Suprapubic skin (tissue), 4 donors: ENCODE measurements at regions not wholly inside any gene's neighbourhood (a gene's known extent, or its start where the extent isn't known, plus 50 kb on each side); places are given as distances from the start of the nearest gene placed in this dataset.
"Not testable (repeated sequence)": the region's sequence is repeated elsewhere in the genome, so short reads cannot be mapped to it uniquely, and the experiment has no call there.

ENCODE experiments used
- DNase-seq, 2 donors: peaks; one replicate each; pipeline ENCODE4 v3.0.0-alpha.2; 2019; ENCODE audit warnings: low spot score in 2 of 2
- H3K27ac ChIP-seq: fragments of 200-600 bp; sonication (generic); one replicate; pipeline ENCODE4 v1.5.1; 2019
- H3K27me3 ChIP-seq: fragments of 200-600 bp; sonication (generic); one replicate; pipeline ENCODE4 v1.5.1; 2019
- H3K36me3 ChIP-seq: fragments of 200-600 bp; sonication (generic); one replicate; pipeline ENCODE4 v1.5.1; 2019
- H3K4me1 ChIP-seq: fragments of 200-600 bp; sonication (generic); one replicate; pipeline ENCODE4 v1.5.1; 2019
- H3K4me3 ChIP-seq: fragments of 200-600 bp; sonication (generic); one replicate; pipeline ENCODE4 v1.5.1; 2019; ENCODE audit warnings: mild to moderate bottlenecking
- H3K9me3 ChIP-seq: fragments of 200-600 bp; sonication (generic); one replicate; pipeline ENCODE4 v1.5.1; 2019
- EP300 ChIP-seq: sonication (generic); formaldehyde crosslinking; IDR thresholded peaks from one replicate; pipeline ENCODE4 v1.6.1; 2017; ENCODE audit warnings: antibody characterized with exemption
- POLR2A ChIP-seq, 2 donors: fragments of 450-650 bp; IDR thresholded peaks; one replicate each; pipeline ENCODE4 v1.6.1; 2017; ENCODE audit warnings: antibody characterized with exemption in 2 of 2, mild to moderate bottlenecking in 2 of 2, moderate library complexity in 2 of 2
- POLR2AphosphoS5 ChIP-seq, 3 donors: sonication (generic); formaldehyde crosslinking; IDR thresholded peaks; one replicate each; pipeline ENCODE4 v1.6.1; 2017; ENCODE audit warnings: antibody characterized with exemption in 3 of 3
- WGBS: methylation state at CpG from one replicate; pipeline ENCODE4 v1.1.5; 2018; 5-methylcytosine and 5-hydroxymethylcytosine counted together
- TF ChIP-seq, protein P1 (sequence below), 2 donors: fragments of 200-600 bp in 1 of 2; fragments of 450-650 bp in 1 of 2; sonication (generic) in 1 of 2; IDR thresholded peaks; one replicate each; pipeline ENCODE4 v1.5.1; 2016 to 2019; ENCODE audit warnings: antibody characterized with exemption in 2 of 2, mild to moderate bottlenecking in 1 of 2, moderate library complexity in 1 of 2

DNA sequence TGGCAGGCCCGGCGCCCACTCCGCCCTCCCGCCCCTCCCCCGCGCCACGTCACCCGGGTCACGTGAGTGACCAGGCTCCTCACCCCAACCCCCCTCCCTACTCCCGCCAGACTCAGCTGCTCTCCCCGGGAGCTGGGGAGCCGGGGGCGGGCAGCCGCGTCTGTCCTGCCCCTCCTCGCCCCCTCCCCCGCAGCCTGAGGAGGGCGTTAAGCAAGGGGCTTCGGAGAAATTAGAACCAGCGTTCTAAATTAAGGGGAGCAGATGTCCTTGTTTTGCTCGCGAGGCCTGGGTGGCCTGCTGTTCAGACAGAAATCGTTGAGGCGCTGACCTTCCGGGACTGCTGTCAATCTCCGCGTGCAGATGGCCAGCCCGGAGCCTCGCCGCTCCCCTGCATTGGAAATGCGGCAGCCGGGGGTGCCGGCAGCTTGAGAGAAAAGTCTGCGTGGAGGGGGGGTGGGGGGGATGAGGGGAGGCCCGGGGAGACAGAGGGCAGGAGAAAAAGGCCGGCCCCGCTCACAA lies 102.2 kb upstream of the ZNF438 start:
- H3K36me3 ChIP-seq, result no peaks in the 10 kb centered on the region
- 0% methylated on average over 13 of the region's 37 CpGs for whole genome bisulfite sequencing
- H3K4me3 ChIP-seq, result peak overlapping the region; percentile 59
- H3K27ac ChIP-seq, result peak overlapping the region; percentile 75
- TF ChIP-seq EP300 (no peak), POLR2AphosphoS5 (IDR thresholded peaks at IDR 0.05) (no peak), POLR2A (IDR thresholded peaks at IDR 0.05) (peak in 1 of 2 donors; percentile 34)
- TF ChIP-seq, protein P1, sequence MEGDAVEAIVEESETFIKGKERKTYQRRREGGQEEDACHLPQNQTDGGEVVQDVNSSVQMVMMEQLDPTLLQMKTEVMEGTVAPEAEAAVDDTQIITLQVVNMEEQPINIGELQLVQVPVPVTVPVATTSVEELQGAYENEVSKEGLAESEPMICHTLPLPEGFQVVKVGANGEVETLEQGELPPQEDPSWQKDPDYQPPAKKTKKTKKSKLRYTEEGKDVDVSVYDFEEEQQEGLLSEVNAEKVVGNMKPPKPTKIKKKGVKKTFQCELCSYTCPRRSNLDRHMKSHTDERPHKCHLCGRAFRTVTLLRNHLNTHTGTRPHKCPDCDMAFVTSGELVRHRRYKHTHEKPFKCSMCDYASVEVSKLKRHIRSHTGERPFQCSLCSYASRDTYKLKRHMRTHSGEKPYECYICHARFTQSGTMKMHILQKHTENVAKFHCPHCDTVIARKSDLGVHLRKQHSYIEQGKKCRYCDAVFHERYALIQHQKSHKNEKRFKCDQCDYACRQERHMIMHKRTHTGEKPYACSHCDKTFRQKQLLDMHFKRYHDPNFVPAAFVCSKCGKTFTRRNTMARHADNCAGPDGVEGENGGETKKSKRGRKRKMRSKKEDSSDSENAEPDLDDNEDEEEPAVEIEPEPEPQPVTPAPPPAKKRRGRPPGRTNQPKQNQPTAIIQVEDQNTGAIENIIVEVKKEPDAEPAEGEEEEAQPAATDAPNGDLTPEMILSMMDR (IDR thresholded peaks at IDR 0.05), result no peak
- no peaks in the 10 kb centered on the region for H3K27me3 ChIP-seq
- peak; percentile 82 to 85 for DNase-seq
- H3K4me1 ChIP-seq, result peaks cover 30% of the 10 kb centered on the region
- H3K9me3 ChIP-seq, result no peaks in the 10 kb centered on the region

DNA sequence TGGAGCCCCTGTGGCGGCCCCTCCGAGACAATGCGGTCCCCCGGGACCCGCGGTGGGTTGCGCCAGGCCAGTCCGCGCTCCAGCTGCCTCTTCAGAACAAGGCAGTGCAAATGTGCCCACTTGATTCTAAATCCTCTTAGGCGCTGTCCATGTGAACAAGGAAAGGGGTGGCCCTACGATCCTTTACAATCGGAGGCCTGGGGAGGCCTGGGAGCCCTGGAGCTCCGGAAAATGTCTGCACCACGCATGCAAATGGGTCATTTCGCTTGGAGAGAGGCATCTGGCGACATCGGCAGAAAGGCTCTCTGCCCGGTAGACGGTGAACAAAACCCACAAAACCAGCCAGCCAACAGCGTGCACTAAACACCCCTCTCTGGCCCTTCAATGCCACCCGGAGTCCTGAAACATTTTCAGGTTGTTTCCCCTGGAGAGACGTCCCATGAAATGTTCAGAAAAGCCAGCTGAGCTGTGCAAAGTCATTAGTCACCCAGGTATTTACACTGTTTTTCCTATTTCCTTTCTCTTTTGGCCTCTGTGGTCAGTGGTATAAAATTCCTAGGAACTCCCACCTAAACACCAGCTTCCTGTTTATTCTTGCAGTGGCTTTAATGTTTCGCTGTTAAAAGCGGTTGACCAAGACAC lies 102.8 kb upstream of the ZNF438 start:
- H3K27me3 ChIP-seq, result no peaks in the 10 kb centered on the region
- TF ChIP-seq POLR2AphosphoS5 (IDR thresholded peaks at IDR 0.05) (no peak), EP300 (no peak), POLR2A (IDR thresholded peaks at IDR 0.05) (no peak)
- TF ChIP-seq, protein P1 (IDR thresholded peaks at IDR 0.05), result no peak
- no peak for DNase-seq

DNA sequence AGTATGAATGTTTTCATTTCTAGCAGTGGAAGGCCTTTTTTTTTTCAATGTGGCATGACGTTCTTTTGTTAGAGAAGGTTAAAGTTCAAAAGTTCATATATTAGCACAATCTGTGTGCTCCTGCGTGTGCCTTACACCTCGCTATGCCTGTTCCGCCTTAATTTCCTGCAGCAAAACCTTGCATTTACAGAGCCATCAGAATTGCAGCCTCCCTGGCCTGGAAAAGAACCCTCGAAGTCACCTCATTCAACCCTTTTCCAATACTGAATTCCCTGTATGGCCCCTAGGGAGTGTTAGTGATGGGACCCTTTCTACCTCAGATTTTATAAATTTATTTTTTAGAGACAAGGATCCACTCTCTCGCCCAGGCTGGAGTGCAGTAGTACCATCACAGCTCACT lies 103.5 kb upstream of the ZNF438 start:
- H3K36me3 ChIP-seq, result no peaks in the 10 kb centered on the region
- H3K4me3 ChIP-seq, result no peak overlapping the region
- DNase-seq, result no peak
- WGBS, result 89% methylated on average over 6 of the region's 6 CpGs
- no peak overlapping the region for H3K27ac ChIP-seq
- peaks cover 30% of the 10 kb centered on the region for H3K4me1 ChIP-seq
- TF ChIP-seq POLR2A (IDR thresholded peaks at IDR 0.05) (no peak), POLR2AphosphoS5 (IDR thresholded peaks at IDR 0.05) (no peak), EP300 (no peak)
- TF ChIP-seq, protein P1 (IDR thresholded peaks at IDR 0.05), result no peak
- H3K27me3 ChIP-seq, result no peaks in the 10 kb centered on the region
- H3K9me3 ChIP-seq, result no peaks in the 10 kb centered on the region

More for the DNA sequence above, 102.8 kb upstream of the ZNF438 start:
- Histone ChIP-seq H3K27ac (peak overlapping the region; percentile 75), H3K4me1 (peaks cover 30% of the 10 kb centered on the region), H3K36me3 (no peaks in the 10 kb centered on the region), H3K9me3 (no peaks in the 10 kb centered on the region), H3K4me3 (peak overlapping the region; percentile 59)
- WGBS, result 46% methylated on average over 17 of the region's 24 CpGs

DNA sequence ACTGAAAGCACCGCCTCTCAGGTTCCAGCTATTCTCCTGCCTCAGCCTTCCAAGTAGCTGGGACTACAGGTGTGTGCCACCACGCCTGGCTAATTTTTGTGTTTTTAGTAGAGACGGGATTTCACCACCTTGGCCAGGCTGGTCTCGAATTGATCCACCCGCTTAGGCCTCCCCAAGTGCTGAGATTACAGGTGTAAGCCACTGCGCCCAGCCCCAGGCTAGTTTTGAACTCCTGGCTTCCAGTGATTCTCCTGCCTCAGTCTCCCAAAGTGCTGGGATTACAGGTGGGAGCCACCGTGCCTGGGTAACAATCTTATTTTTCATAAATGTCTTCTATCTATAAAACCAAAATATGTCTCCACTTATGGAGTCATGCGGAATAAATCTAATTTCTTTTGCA lies 104.1 kb upstream of the ZNF438 start:
- H3K36me3 ChIP-seq, H3K27ac ChIP-seq, H3K4me3 ChIP-seq, H3K27me3 ChIP-seq, DNase-seq, H3K9me3 ChIP-seq: not testable (repeated sequence)
- peaks cover 30% of the 10 kb centered on the region for H3K4me1 ChIP-seq
- WGBS, result 95% methylated on average over 8 of the region's 8 CpGs

DNA sequence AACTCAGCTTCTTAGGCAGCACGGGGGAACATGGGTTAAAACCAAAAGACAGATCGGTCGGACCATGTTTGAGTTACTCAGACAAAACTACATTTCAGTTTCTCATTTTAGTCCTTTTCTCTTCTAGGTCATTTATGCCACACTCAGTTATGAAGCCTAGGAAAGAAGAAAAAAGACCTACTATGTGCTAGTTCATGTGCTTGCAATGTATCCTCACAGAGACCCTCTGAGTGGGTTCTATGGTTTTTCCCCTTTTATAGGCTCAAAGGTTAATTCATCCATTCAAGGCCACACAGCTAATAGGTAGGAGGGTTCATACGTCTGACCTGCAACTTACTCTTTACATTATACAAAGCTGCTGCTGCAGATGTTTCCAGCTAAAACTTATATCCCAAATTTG lies 104.7 kb upstream of the ZNF438 start:
- 81% methylated on average over 4 of the region's 4 CpGs for WGBS
- no peaks in the 10 kb centered on the region for H3K36me3 ChIP-seq
- peaks cover 30% of the 10 kb centered on the region for H3K4me1 ChIP-seq
- H3K9me3 ChIP-seq, result no peaks in the 10 kb centered on the region
- H3K27ac ChIP-seq, result no peak overlapping the region
- no peaks in the 10 kb centered on the region for H3K27me3 ChIP-seq
- no peak overlapping the region for H3K4me3 ChIP-seq
- no peak for DNase-seq
- TF ChIP-seq, protein P1 (IDR thresholded peaks at IDR 0.05), result no peak
- TF ChIP-seq POLR2AphosphoS5 (IDR thresholded peaks at IDR 0.05) (no peak), EP300 (no peak), POLR2A (IDR thresholded peaks at IDR 0.05) (no peak)
